ENCODE measurements at regions not wholly inside any gene's neighbourhood (a gene's known extent, or its start where the extent isn't known, plus 50 kb on each side); places are given as distances from the start of the nearest gene placed in this dataset.

DNA sequence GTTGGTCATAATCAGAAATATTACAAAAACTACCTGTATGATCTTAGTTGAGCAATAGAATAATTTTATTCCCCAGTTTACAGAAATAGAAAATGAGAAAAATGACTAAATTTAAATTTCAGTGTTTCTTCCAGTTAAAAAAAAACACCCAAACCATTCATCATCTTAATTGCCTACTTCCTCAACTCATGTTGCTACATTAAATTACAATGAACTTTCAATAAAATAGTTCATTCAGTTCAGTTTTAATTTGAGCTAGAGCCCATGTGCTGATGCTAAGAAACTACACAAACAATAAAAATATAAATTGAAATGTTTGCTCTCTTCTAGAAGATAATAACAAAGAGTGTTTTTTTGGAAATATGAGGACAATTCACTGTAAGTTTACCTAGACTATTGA lies 820.4 kb downstream of the SLITRK6 start:
- DNase-seq = no peak

DNA sequence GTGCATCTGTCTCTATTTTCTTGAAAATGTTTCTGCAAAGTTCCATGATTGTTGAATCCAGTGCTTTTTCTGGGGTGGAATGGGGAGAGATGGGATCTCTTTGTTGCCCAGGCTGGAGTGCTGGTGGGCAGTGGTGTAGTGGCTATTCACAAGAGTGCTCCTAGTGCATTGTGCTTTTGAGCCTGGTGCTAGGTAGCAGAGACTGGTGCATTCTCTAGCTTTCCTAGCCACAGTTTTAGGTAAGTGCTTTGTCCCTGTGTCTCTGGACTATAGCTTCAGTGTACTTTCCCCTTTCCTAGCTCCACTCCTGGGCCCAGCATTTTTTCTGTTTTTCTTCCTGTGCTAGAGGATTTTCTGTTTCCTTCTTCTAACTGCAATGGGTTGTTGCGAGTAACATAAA lies 825.6 kb downstream of the SLITRK6 start:
- no peak for DNase-seq

DNA sequence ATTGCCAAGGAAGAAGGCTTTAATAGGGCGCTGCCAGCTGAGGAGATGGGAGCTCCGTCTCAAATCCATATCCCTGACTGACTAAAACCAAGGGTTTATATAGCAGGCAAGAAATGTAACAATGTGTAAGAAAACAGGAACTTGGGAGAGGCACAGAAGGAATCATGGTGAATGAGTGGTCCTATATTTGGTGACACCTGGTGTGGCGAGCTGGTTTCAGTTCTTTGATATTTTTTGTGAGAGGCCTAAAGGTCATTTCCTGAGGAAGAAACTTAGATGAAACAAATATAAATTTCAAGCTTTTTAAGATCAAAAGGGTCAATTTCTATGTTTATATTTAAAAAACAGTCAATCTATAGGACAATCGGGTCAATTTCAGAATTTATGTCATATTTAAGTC lies 826.3 kb downstream of the SLITRK6 start:
- DNase-seq = no peak

- no peak for DNase-seq
These were observed 836.4 kb downstream of the SLITRK6 start for GRCh38 chr13:84962849-84963248.

DNA sequence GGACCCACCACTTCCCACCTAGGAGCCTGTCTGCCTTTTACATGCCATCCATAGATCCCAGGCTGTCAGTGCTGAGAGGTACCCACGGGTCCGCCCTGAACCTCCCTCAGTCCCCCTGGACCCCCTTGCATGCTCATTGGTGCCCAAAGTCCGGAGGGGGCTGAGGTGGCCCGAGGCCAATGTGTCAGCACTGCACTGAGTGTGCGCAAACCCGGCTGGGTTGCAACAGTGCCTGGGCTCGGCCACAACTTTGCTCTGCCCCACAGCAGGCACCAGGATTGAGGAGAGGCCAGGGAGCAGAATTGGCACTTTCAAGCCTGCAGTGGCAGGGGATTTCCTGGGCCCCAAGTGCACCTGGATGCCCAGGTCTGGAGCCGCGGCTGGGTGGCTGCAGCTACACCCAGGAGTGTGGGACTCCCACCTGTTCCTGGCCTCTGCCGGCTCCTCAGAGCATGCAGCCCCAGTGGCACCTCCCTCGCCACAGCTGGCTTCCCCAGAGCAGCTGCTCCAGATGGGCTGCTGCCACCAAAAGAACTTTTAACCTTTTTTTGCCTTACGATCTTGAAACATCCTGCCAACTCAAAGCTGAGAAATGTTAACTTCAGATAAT lies 837.0 kb downstream of the SLITRK6 start:
- no peak for DNase-seq

DNA sequence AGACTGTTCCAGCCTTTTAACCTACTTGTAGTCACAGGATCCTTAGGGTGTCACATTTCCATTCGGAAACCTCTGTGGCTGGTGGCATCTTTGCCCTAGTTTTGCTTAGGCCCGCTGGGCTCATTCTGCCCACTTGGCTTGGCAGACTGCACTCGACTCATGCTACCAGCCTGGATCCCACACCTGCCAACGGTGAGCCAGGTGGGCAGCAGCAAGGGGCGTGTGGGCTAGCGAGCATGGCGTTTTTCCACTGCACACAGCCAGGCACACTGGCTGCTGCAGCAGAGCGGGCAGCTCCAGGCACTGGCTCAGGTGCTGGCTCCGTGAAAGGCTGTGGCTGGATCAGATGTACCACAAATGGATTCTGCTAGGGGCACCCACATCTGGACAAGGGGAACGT lies 838.2 kb downstream of the SLITRK6 start:
- no peak for DNase-seq

DNA sequence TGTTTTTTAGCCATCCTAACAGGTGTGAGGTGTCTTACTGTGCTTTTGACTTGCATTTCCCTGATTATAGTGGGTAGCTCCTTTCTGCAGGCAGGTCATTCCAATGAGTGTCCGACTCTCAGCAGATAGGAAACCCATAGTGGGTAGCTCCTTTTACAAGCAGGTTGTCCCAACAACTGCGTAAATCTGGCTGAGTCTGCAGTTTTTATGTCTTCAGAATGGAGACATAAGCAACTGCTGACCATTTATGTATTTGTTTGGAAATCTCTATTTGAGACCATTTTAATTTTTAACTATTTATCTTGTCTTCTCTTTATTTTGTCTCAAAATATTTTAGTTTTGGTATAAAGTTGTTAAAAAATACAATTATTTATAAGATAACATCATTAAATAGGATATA lies 839.4 kb downstream of the SLITRK6 start:
- no peak for DNase-seq

GRCh38 chr13:84954636-84955035 lies 844.6 kb downstream of the SLITRK6 start:
- no peak for DNase-seq

- no peak for DNase-seq
These were observed 848.1 kb downstream of the SLITRK6 start for GRCh38 chr13:84951128-84951527.

GRCh38 chr13:84946192-84946591 lies 853.0 kb downstream of the SLITRK6 start:
- no peak for DNase-seq

DNA sequence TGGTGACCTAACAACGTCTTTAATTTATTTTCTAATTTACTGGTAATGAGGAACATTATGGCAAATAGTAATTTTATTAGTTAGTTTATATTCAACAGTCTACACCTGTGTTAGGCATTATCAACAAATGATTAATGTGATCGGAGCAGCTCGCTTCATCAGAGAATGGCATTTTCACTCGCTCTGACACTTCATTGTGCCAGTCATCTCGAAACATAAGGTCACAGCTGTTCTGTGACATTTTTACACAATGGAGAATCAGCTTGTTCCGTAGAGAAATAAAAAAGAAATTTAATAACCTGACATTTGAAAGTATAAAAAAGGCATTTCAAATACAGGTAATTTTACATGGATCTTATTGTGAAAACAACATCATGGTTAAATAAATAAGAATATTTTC lies 858.4 kb downstream of the SLITRK6 start:
- no peak for DNase-seq

- DNase-seq = no peak
These were observed 859.1 kb downstream of the SLITRK6 start for GRCh38 chr13:84940167-84940566.

GRCh38 chr13:84934911-84935310 lies 864.3 kb downstream of the SLITRK6 start:
- DNase-seq = no peak

GRCh38 chr13:84933797-84934196 lies 865.4 kb downstream of the SLITRK6 start:
- no peak for DNase-seq

DNA sequence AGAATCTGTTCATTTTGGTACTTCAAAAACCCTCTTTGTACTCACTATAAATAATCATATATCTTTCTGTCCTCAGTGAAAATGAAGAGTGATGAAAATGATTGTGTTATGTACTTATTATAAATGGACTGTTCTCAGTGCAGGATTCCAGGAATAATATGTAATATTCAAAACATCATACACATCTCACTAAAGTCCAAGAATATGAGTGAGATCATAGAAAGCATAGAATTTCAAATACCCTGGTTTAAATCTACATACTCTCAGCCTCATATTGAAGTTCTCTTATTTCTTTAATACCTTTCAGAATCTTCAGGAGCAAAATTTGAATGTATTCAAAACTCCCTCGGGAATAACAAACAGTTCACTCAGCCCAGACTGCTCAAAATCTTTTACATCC lies 868.0 kb downstream of the SLITRK6 start:
- DNase-seq = no peak

DNA sequence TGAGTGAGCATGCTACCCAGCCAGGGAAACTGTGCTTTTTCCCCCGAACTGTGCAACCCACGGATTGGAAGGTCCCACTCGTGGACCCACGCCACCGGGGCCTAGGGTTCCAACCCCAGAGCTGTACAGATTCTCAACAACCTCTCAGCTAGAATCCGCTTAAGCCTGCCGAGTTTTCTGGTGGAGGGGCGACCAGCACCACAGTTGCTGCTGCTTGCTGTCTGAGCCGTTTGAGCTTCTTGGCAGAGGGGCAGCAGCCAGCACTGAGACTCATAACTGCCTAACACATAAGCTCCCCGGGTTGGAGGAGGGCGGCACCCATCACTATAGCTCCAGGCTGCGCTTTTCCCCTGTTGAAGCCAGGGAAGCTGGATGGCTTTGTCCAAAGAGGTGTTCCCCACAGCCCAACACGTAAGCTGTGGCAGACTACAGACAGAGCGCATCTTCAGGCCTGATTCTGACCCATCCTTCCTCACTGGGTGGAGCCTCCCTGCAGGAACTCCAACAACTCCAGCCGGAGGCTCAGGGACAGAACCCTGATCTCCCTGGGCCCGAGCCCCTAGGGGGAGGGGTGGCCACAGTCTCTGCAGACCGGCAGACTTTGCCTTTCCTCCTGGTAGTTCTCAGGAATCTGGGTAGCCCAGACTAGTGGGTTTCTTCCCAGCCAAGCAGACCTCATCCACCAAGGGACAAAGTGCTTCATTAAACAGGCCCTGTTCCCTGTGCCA lies 871.6 kb downstream of the SLITRK6 start:
- DNase-seq = no peak

DNA sequence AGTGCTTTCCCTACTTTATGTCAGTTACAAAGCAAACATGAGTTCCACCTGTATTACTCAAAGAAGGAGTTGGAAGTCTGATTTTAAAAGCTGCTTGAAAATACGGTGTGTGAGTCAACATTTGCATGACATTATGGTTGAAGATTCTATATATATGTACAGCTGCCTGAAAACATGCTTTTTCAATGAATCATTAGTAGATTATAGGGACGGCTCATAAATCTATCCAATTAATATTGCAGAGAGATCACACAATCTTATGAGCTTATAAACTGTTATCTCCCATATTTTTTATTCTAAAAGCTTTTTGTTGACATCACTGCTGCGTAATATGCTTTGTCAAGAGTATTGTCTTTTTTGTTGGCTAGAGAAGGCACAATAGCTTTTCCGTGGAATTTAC lies 873.8 kb downstream of the SLITRK6 start:
- no peak for DNase-seq

GRCh38 chr13:84923831-84924230 lies 875.4 kb downstream of the SLITRK6 start:
- DNase-seq = no peak

DNA sequence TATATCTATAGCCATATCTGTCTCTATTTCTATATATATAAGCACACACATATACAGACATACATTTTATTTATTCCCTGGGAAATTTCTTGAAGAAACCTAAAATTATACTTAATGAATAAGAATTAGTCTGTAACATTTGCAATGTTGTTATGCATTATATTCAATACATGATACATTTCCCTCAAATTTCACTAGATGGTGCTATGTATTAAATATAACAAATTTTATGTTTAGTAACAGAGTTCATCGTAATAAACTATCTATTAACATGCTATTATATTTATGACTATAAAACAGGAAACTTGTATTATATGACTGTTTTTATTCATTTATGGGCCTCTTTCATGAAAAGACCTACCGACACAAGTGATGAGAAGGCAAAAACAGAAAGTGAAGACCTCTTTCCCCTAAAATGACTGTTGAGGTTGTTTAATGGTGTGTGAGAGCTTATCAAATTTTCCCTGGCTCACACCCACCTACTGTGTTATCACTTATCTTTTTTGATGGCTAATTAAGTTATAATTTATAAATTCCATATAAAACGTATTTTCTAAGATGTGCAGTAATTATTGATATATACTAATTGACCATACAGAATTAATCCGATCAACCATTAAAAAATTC lies 881.9 kb downstream of the SLITRK6 start:
- no peak for DNase-seq

DNA sequence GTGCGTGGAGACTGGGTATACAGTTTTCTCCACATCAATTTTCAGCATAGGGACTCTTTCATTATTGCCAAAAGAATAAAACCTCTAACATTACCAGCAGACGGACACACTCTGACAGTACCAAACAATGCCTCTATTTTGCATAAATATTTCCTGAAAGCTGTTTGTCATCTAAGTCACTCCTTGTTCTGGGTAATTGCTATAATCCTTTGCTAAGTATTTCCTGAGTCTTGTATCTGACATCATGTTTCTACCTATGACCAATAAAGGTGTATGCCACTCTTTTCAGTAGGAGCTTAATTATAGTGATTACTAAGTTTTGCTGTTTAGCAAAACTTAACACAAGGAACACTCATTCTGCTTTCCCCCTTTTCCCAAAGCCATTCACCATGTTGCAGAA lies 886.5 kb downstream of the SLITRK6 start:
- DNase-seq = no peak

GRCh38 chr13:84910423-84910822 lies 888.8 kb downstream of the SLITRK6 start:
- DNase-seq = no peak

- no peak for DNase-seq
These were observed 895.8 kb downstream of the SLITRK6 start for GRCh38 chr13:84903391-84903790.

- DNase-seq = no peak
These were observed 897.0 kb downstream of the SLITRK6 start for GRCh38 chr13:84902243-84902642.

All from nucleus accumbens (tissue), 56 donors.